ENCODE measurements at regions not wholly inside any gene's neighbourhood (a gene's known extent, or its start where the extent isn't known, plus 50 kb on each side); places are given as distances from the start of the nearest gene placed in this dataset.

GRCh38 chr6:14243597-14243996, 126.0 kb downstream of the CD83 start:
- ChIA-PET CTCF (no interaction called here), POLR2A (no interaction called here)
- Mint-ChIP-seq H3K4me3 (no peak overlapping the region), H3K9me3 (peaks cover 25% of the 10 kb centered on the region), H3K27me3 (ENCODE audit: low read depth) (peaks cover 2% of the 10 kb centered on the region; the same call in 1 of the 2 replicates), H3K36me3 (peaks cover 14% of the 10 kb centered on the region), H3K4me1 (peaks cover 13% of the 10 kb centered on the region), H3K27ac (no peak overlapping the region)
- ATAC-seq (no peak), DNase-seq (ENCODE audit: low spot score) (no peak)
- TF ChIP-seq RELA (CRISPR knock-in tag; IDR thresholded peaks at IDR 0.05; ENCODE audit: borderline replicate concordance) (no peak), ZNF423 (CRISPR knock-in tag; IDR thresholded peaks at IDR 0.05) (no peak), CDX4 (CRISPR knock-in tag; IDR thresholded peaks at IDR 0.05; ENCODE audit: borderline replicate concordance) (no peak), ESRRA (CRISPR knock-in tag; IDR thresholded peaks at IDR 0.05; ENCODE audit: borderline replicate concordance) (no peak), NFE2L1 (CRISPR knock-in tag; IDR thresholded peaks at IDR 0.05) (no peak)

- 0 out of 2 replicates have a peak, but pooled peaks cover 5% of the 10 kb centered on the region for H3K36me3 Mint-ChIP-seq
- peaks cover 13% of the 10 kb centered on the region for H3K4me1 Mint-ChIP-seq
- H3K27ac Mint-ChIP-seq: no peak overlapping the region
- H3K9me3 Mint-ChIP-seq: peaks cover 11% of the 10 kb centered on the region
- no peak overlapping the region for H3K4me3 Mint-ChIP-seq
- POLR2A ChIA-PET: no interaction called here
- ATAC-seq (no peak), DNase-seq (ENCODE audit: low spot score) (no peak)
- CTCF ChIA-PET: no interaction called here
- peaks cover 2% of the 10 kb centered on the region; the same call in 1 of the 2 replicates for H3K27me3 Mint-ChIP-seq (ENCODE audit: low read depth)
- TF ChIP-seq NR3C1 (CRISPR knock-in tag; conservative IDR thresholded peaks at IDR 0.05; ENCODE audit: low read depth) (no peak), MXD4 (CRISPR knock-in tag; IDR thresholded peaks at IDR 0.05; ENCODE audit: borderline replicate concordance) (no peak), IRF2 (CRISPR knock-in tag; IDR thresholded peaks at IDR 0.05; ENCODE audit: borderline replicate concordance, low read depth) (no peak), ZNF281 (CRISPR knock-in tag; IDR thresholded peaks at IDR 0.05) (no peak), ERG (CRISPR knock-in tag; IDR thresholded peaks at IDR 0.05) (no peak), JAZF1 (CRISPR knock-in tag; IDR thresholded peaks at IDR 0.05) (no peak), PREB (CRISPR knock-in tag; IDR thresholded peaks at IDR 0.05; ENCODE audit: borderline replicate concordance) (no peak), HMGXB4 (CRISPR knock-in tag; IDR thresholded peaks at IDR 0.05) (no peak), GTF2I (CRISPR knock-in tag; conservative IDR thresholded peaks at IDR 0.05) (no peak), FOXP1 (CRISPR knock-in tag; IDR thresholded peaks at IDR 0.05; ENCODE audit: borderline replicate concordance) (no peak), ELF4 (CRISPR knock-in tag; IDR thresholded peaks at IDR 0.05; ENCODE audit: low read depth) (no peak), CREB1 (CRISPR knock-in tag; IDR thresholded peaks at IDR 0.05) (no peak), NR1H2 (CRISPR knock-in tag; IDR thresholded peaks at IDR 0.05) (no peak), PRDM15 (CRISPR knock-in tag; IDR thresholded peaks at IDR 0.05) (no peak), CREM (CRISPR knock-in tag; IDR thresholded peaks at IDR 0.05) (no peak), E2F1 (CRISPR knock-in tag; IDR thresholded peaks at IDR 0.05) (no peak), ZBTB43 (CRISPR knock-in tag; IDR thresholded peaks at IDR 0.05) (no peak)
These were observed 129.3 kb downstream of the CD83 start for GRCh38 chr6:14246876-14247275.
